Muscle of leg (tissue), 3 donors: ENCODE measurements at regions not wholly inside any gene's neighbourhood (a gene's known extent, or its start where the extent isn't known, plus 50 kb on each side); places are given as distances from the start of the nearest gene placed in this dataset.

Experiments
- DNase-seq: peaks from one replicate; pipeline ENCODE4 v3.0.0; 2013
- H3K27ac ChIP-seq: one replicate; pipeline ENCODE4 v1.5.1; 2013; ENCODE audit warnings: mild to moderate bottlenecking, low read length, control low read depth
- H3K27me3 ChIP-seq: one replicate; pipeline ENCODE4 v1.6.1; 2013; ENCODE audit warnings: low read length; ENCODE audit not compliant: control insufficient read depth, insufficient read depth
- H3K36me3 ChIP-seq: one replicate; pipeline ENCODE4 v1.6.1; 2013; ENCODE audit warnings: low read length; ENCODE audit not compliant: control insufficient read depth, insufficient read depth
- H3K4me1 ChIP-seq: one replicate; pipeline ENCODE4 v1.6.1; 2013; ENCODE audit warnings: low read length; ENCODE audit not compliant: control insufficient read depth, insufficient read depth
- H3K4me3 ChIP-seq: one replicate; pipeline ENCODE4 v1.5.1; 2013; ENCODE audit warnings: low read length, control low read depth
- H3K9me3 ChIP-seq: replicated peaks from 2 replicates; pipeline ENCODE4 v1.6.1; 2013; ENCODE audit warnings: low read depth, low read length; ENCODE audit not compliant: control insufficient read depth
- WGBS: methylation state at CpG from one replicate; pipeline ENCODE4 v1.1.5; 2013; ENCODE audit warnings: missing lambda C conversion rate; ENCODE audit not compliant: insufficient coverage; 5-methylcytosine and 5-hydroxymethylcytosine counted together

- H3K27me3 ChIP-seq: no peaks in the 10 kb centered on the region
- H3K36me3 ChIP-seq: no peaks in the 10 kb centered on the region
- H3K9me3 ChIP-seq: no peaks in the 10 kb centered on the region
- no peak overlapping the region for H3K4me3 ChIP-seq
- 89% methylated on average over 1 of the region's 2 CpGs for WGBS
- no peaks in the 10 kb centered on the region for H3K4me1 ChIP-seq
- DNase-seq: no peak
- no peak overlapping the region for H3K27ac ChIP-seq
Measured at GRCh38 chr1:106278716-106279115, 777.8 kb upstream of the PRMT6 start.

DNA sequence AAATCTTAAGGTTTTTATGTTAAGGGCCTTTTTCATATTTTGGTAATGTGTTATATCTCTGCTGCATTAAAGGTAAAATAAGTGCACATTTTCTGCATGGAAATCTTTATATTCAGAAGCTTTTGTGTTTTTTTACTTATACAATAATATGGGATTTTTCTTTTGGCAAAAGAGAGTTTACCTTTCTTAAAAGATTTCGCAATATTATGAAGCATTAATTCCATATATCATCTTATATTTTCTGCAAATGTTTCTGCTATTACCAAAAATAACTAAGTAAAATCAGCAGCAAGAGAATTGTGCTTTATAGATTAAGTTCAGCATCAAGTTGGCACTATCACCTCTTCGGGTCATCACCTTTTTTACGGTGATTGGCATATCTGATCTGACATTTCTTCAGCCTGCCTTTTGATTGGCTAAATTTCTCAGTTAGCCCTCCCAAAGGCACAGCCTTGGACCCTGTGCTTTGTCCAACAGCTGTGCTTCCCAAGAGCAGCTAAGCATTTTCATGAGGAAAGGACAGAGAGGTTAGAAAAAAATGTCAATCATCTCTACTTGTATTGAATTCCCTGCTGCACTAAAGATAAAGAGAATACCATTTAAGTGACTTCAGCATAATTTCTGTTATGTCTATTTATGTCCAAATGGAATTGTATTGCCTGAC, 767.1 kb upstream of the PRMT6 start:
- no peak overlapping the region for H3K27ac ChIP-seq
- no peak overlapping the region for H3K4me3 ChIP-seq
- peak; percentile 24 for DNase-seq
- no peaks in the 10 kb centered on the region for H3K27me3 ChIP-seq
- WGBS: 69% methylated on average over 2 of the region's 3 CpGs
- no peaks in the 10 kb centered on the region for H3K36me3 ChIP-seq
- peaks cover 2% of the 10 kb centered on the region for H3K4me1 ChIP-seq
- no peaks in the 10 kb centered on the region for H3K9me3 ChIP-seq

- Histone ChIP-seq H3K9me3 (no peaks in the 10 kb centered on the region), H3K4me3 (peak overlapping the region; percentile 12), H3K36me3 (no peaks in the 10 kb centered on the region), H3K27me3 (no peaks in the 10 kb centered on the region), H3K27ac (peak overlapping the region; percentile 29), H3K4me1 (peaks cover 2% of the 10 kb centered on the region)
- DNase-seq: peak; percentile 82
- WGBS: 60% methylated on average over 11 of the region's 13 CpGs
Measured at GRCh38 chr1:106290805-106291501, 765.5 kb upstream of the PRMT6 start.

- WGBS: no CpG with 5 or more reads among the region's 4 CpGs
- DNase-seq: peak; percentile 41
- peaks cover 2% of the 10 kb centered on the region for H3K4me1 ChIP-seq
- H3K9me3 ChIP-seq: no peaks in the 10 kb centered on the region
- H3K4me3 ChIP-seq: no peak overlapping the region
- H3K27ac ChIP-seq: no peak overlapping the region
- H3K36me3 ChIP-seq: no peaks in the 10 kb centered on the region
- no peaks in the 10 kb centered on the region for H3K27me3 ChIP-seq
Measured at GRCh38 chr1:106292130-106292529, 764.3 kb upstream of the PRMT6 start.

DNA sequence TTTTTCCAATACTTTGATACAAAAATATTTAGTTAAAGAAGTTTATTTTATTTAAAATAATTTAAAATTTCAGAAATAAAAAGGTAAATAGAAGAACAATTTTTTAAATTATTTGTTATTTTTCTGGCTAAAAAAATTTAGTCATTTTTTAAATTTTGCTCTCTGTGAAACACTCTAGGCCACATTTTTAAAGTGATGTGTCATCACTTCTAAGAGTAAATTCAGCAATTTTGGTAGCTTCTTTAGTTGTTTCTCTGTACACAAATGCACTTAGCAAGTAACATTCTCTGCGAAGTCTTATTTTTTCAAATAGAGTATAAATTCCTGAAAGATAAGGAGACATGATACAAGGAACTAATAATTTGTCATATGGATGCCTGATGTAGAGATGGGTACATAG, 760.0 kb upstream of the PRMT6 start:
- Histone ChIP-seq H3K9me3 (no peaks in the 10 kb centered on the region), H3K4me1 (no peaks in the 10 kb centered on the region), H3K36me3 (no peaks in the 10 kb centered on the region), H3K27ac (no peak overlapping the region), H3K27me3 (no peaks in the 10 kb centered on the region), H3K4me3 (no peak overlapping the region)
- DNase-seq: no peak
- WGBS: no CpG with 5 or more reads among the region's 1 CpG

DNA sequence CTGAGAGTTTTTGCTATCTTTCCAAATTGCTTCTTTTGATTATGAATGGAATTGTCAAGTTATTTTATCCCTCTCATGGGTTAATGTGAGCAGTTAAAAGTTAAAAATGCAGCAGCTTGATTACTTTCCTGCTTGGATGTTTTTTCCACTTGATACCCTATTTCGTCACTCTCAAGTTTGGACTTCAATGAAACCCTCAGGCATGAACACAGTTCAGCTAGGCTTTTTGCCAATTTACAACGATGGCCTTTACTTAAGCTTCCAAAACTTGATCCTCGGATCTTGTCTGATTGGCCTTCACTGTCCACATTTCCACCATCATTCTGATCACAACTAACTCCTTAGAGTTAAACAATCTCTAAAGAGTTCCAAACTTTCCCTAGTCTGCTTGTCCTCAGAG, 752.4 kb upstream of the PRMT6 start:
- Histone ChIP-seq H3K36me3 (no peaks in the 10 kb centered on the region), H3K4me3 (no peak overlapping the region), H3K9me3 (peaks cover 5% of the 10 kb centered on the region), H3K27ac (no peak overlapping the region), H3K27me3 (no peaks in the 10 kb centered on the region), H3K4me1 (no peaks in the 10 kb centered on the region)
- WGBS: 40% methylated on average over 3 of the region's 3 CpGs
- DNase-seq: no peak

- Histone ChIP-seq H3K36me3 (no peaks in the 10 kb centered on the region), H3K4me1 (no peaks in the 10 kb centered on the region), H3K27me3 (no peaks in the 10 kb centered on the region), H3K9me3 (no peaks in the 10 kb centered on the region), H3K4me3 (no peak overlapping the region), H3K27ac (no peak overlapping the region)
- WGBS: 89% methylated on average over 1 of the region's 3 CpGs
- no peak for DNase-seq
Measured at GRCh38 chr1:106319612-106320011, 736.9 kb upstream of the PRMT6 start.

- H3K9me3 ChIP-seq: no peaks in the 10 kb centered on the region
- no peaks in the 10 kb centered on the region for H3K36me3 ChIP-seq
- no peak overlapping the region for H3K27ac ChIP-seq
- no peak for DNase-seq
- H3K4me3 ChIP-seq: no peak overlapping the region
- no peaks in the 10 kb centered on the region for H3K27me3 ChIP-seq
- WGBS: 17% methylated on average over 1 of the region's 5 CpGs
- no peaks in the 10 kb centered on the region for H3K4me1 ChIP-seq
Measured at GRCh38 chr1:106325600-106325999, 730.9 kb upstream of the PRMT6 start.

DNA sequence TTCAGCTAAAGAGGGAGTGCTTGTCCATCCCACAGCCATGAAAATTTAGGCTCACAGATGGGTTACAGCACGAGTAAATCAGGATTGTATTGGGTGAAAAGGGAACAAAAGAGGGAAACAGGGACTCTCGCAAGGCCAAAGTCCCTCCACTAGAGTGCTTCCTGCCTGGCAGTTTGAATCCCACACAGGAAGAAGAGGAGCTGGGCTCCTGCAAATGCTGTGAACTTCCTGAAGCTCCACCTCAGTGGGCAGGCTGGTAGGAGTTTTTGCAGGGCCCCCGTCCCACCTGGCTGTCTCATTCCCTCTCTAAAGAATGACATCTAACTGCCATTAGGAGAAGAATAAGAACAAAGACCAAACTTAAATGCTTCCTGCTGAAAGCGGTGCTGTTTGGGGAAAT, 712.0 kb upstream of the PRMT6 start:
- DNase-seq: peak; percentile 5
- Histone ChIP-seq H3K36me3 (no peaks in the 10 kb centered on the region), H3K4me3 (no peak overlapping the region), H3K9me3 (peaks cover 7% of the 10 kb centered on the region), H3K27me3 (no peaks in the 10 kb centered on the region), H3K27ac (no peak overlapping the region), H3K4me1 (no peaks in the 10 kb centered on the region)
- 70% methylated on average over 1 of the region's 4 CpGs for WGBS

DNA sequence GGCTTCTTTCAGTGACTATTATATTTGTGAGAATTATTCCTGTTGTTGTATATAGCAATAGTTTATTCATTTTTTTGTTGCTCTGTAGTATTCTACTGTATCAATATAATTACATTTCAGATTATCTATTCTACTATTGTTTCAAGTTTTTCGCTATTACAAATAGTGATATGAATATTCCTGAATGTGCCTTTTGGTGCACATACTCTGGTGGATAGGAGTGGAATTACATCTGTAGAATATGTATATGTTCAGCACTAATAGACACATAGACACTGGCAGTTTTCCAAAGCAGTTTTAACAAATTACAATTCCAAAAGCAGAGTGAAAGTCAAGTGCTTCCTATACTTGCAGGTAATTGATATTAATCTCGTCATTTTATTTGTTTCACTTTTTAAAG, 696.2 kb upstream of the PRMT6 start:
- no peaks in the 10 kb centered on the region for H3K4me1 ChIP-seq
- H3K27me3 ChIP-seq: no peaks in the 10 kb centered on the region
- H3K9me3 ChIP-seq: peaks cover 2% of the 10 kb centered on the region
- H3K4me3 ChIP-seq: no peak overlapping the region
- H3K27ac ChIP-seq: no peak overlapping the region
- WGBS: no CpG with 5 or more reads among the region's 2 CpGs
- no peaks in the 10 kb centered on the region for H3K36me3 ChIP-seq
- no peak for DNase-seq
